Type B pancreatic cell (in vitro differentiated cells): ENCODE measurements at regions not wholly inside any gene's neighbourhood (a gene's known extent, or its start where the extent isn't known, plus 50 kb on each side); places are given as distances from the start of the nearest gene placed in this dataset.
A peak's percentile ranks its signal among the peaks of the same experiment; 100 is the strongest.

ENCODE experiments used
- DNase-seq: peaks from one replicate; pipeline ENCODE4 v3.0.0; 2021; ENCODE audit warnings: mixed read lengths; ENCODE audit not compliant: unreplicated experiment; ENCODE audit errors: extremely low spot score
- H3K27ac Mint-ChIP-seq: 2 replicates; pipeline ENCODE4 v1.8.0; 2021; ENCODE audit warnings: mild to moderate bottlenecking, mixed read lengths
- H3K27me3 Mint-ChIP-seq: 2 replicates; pipeline ENCODE4 v1.8.0; 2021; ENCODE audit warnings: mixed read lengths
- H3K36me3 Mint-ChIP-seq: 2 replicates; pipeline ENCODE4 v1.8.0; 2021; ENCODE audit warnings: mixed read lengths
- H3K4me1 Mint-ChIP-seq: one replicate; pipeline ENCODE4 v1.8.0; 2021; ENCODE audit warnings: mixed read lengths; ENCODE audit not compliant: unreplicated experiment
- H3K4me3 Mint-ChIP-seq: 2 replicates; pipeline ENCODE4 v1.8.0; 2021; ENCODE audit warnings: mild to moderate bottlenecking, mixed read lengths
- H3K9me3 Mint-ChIP-seq: 2 replicates; pipeline ENCODE4 v1.8.0; 2021; ENCODE audit warnings: mixed read lengths
- CTCF ChIP-seq: fragments of 200-600 bp; sonication (generic); conservative IDR thresholded peaks from 2 replicates; pipeline ENCODE4 v1.5.0; 2021; ENCODE audit warnings: antibody characterized with exemption, mild to moderate bottlenecking

- H3K4me1 Mint-ChIP-seq: no peaks in the 10 kb centered on the region
- H3K36me3 Mint-ChIP-seq: no peaks in the 10 kb centered on the region
- H3K4me3 Mint-ChIP-seq: no peak overlapping the region
- no peak for TF ChIP-seq CTCF
- H3K27ac Mint-ChIP-seq: no peak overlapping the region
- no peak for DNase-seq
- no peaks in the 10 kb centered on the region for H3K27me3 Mint-ChIP-seq
- no peaks in the 10 kb centered on the region for H3K9me3 Mint-ChIP-seq
These were observed 112.4 kb upstream of the SPATA16 start for GRCh38 chr3:173253471-173253870.

GRCh38 chr3:173249457-173249856 lies 108.4 kb upstream of the SPATA16 start:
- no peak for DNase-seq
- Mint-ChIP-seq H3K4me1 (no peaks in the 10 kb centered on the region), H3K36me3 (no peaks in the 10 kb centered on the region), H3K4me3 (no peak overlapping the region), H3K27me3 (no peaks in the 10 kb centered on the region), H3K27ac (no peak overlapping the region), H3K9me3 (no peaks in the 10 kb centered on the region)
- no peak for TF ChIP-seq CTCF

- Mint-ChIP-seq H3K9me3 (no peaks in the 10 kb centered on the region), H3K4me1 (no peaks in the 10 kb centered on the region), H3K4me3 (no peak overlapping the region), H3K36me3 (no peaks in the 10 kb centered on the region), H3K27ac (no peak overlapping the region), H3K27me3 (no peaks in the 10 kb centered on the region)
- no peak for TF ChIP-seq CTCF
- DNase-seq: no peak
These were observed 100.7 kb upstream of the SPATA16 start for GRCh38 chr3:173241727-173242126.

GRCh38 chr3:173238091-173238490 lies 97.1 kb upstream of the SPATA16 start:
- no peak for TF ChIP-seq CTCF
- Mint-ChIP-seq H3K9me3 (peaks cover 4% of the 10 kb centered on the region), H3K4me3 (no peak overlapping the region), H3K27me3 (no peaks in the 10 kb centered on the region), H3K27ac (no peak overlapping the region), H3K4me1 (no peaks in the 10 kb centered on the region), H3K36me3 (no peaks in the 10 kb centered on the region)
- no peak for DNase-seq

- H3K4me3 Mint-ChIP-seq: no peak overlapping the region
- no peaks in the 10 kb centered on the region for H3K27me3 Mint-ChIP-seq
- H3K36me3 Mint-ChIP-seq: no peaks in the 10 kb centered on the region
- no peaks in the 10 kb centered on the region for H3K4me1 Mint-ChIP-seq
- no peak for DNase-seq
- TF ChIP-seq CTCF: no peak
- no peak overlapping the region for H3K27ac Mint-ChIP-seq
- H3K9me3 Mint-ChIP-seq: no peaks in the 10 kb centered on the region
These were observed 84.3 kb upstream of the SPATA16 start for GRCh38 chr3:173225351-173225750.

- H3K4me3 Mint-ChIP-seq: no peak overlapping the region
- H3K4me1 Mint-ChIP-seq: no peaks in the 10 kb centered on the region
- DNase-seq: no peak
- TF ChIP-seq CTCF: peak; percentile 66
- no peaks in the 10 kb centered on the region for H3K27me3 Mint-ChIP-seq
- H3K36me3 Mint-ChIP-seq: no peaks in the 10 kb centered on the region
- H3K27ac Mint-ChIP-seq: no peak overlapping the region
- H3K9me3 Mint-ChIP-seq: no peaks in the 10 kb centered on the region
These were observed 80.0 kb upstream of the SPATA16 start for GRCh38 chr3:173221010-173221409.
